ENCODE measurements at regions not wholly inside any gene's neighbourhood (a gene's known extent, or its start where the extent isn't known, plus 50 kb on each side); places are given as distances from the start of the nearest gene placed in this dataset.

DNA sequence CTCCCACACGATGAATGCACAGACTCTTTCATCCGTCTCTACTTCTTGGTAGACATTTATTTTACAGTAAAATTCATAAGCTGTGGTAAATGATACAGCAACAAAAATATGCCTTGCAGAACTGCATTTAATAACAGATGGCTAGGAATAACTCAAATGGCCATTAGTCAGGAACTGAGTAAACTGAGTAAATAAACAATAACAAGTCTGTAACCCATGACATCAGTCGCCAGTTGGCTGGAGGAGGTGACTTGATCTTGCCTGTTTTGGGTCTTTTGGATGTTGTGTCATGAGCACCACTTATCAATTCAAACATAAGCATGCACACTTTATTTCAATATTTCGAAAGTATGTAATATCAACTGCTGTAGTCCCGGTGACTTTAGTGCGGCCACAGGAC is 632.6 kb upstream of the ARGLU1 start:
- TF ChIP-seq YY1 (tag by site-specific recombination; IDR thresholded peaks at IDR 0.05) (no peak), ZNF423 (tag by site-specific recombination; IDR thresholded peaks at IDR 0.05) (no peak), ZBTB20 (tag by site-specific recombination; IDR thresholded peaks at IDR 0.05) (no peak), PRDM10 (tag by site-specific recombination; IDR thresholded peaks at IDR 0.05) (no peak), ZNF549 (tag by site-specific recombination; IDR thresholded peaks at IDR 0.05) (no peak), ZFP37 (tag by site-specific recombination; IDR thresholded peaks at IDR 0.05) (no peak), ZNF114 (tag by site-specific recombination; IDR thresholded peaks at IDR 0.05) (no peak), ATF2 (tag by site-specific recombination; IDR thresholded peaks at IDR 0.05; ENCODE audit: low read depth) (no peak), ZIC2 (tag by site-specific recombination; IDR thresholded peaks at IDR 0.05) (no peak), ZBTB8A (tag by site-specific recombination; IDR thresholded peaks at IDR 0.05) (no peak)
- TF ChIP-seq, protein P1, sequence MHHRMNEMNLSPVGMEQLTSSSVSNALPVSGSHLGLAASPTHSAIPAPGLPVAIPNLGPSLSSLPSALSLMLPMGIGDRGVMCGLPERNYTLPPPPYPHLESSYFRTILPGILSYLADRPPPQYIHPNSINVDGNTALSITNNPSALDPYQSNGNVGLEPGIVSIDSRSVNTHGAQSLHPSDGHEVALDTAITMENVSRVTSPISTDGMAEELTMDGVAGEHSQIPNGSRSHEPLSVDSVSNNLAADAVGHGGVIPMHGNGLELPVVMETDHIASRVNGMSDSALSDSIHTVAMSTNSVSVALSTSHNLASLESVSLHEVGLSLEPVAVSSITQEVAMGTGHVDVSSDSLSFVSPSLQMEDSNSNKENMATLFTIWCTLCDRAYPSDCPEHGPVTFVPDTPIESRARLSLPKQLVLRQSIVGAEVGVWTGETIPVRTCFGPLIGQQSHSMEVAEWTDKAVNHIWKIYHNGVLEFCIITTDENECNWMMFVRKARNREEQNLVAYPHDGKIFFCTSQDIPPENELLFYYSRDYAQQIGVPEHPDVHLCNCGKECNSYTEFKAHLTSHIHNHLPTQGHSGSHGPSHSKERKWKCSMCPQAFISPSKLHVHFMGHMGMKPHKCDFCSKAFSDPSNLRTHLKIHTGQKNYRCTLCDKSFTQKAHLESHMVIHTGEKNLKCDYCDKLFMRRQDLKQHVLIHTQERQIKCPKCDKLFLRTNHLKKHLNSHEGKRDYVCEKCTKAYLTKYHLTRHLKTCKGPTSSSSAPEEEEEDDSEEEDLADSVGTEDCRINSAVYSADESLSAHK (tag by site-specific recombination; IDR thresholded peaks at IDR 0.05) = no peak
- TF ChIP-seq, protein P2, sequence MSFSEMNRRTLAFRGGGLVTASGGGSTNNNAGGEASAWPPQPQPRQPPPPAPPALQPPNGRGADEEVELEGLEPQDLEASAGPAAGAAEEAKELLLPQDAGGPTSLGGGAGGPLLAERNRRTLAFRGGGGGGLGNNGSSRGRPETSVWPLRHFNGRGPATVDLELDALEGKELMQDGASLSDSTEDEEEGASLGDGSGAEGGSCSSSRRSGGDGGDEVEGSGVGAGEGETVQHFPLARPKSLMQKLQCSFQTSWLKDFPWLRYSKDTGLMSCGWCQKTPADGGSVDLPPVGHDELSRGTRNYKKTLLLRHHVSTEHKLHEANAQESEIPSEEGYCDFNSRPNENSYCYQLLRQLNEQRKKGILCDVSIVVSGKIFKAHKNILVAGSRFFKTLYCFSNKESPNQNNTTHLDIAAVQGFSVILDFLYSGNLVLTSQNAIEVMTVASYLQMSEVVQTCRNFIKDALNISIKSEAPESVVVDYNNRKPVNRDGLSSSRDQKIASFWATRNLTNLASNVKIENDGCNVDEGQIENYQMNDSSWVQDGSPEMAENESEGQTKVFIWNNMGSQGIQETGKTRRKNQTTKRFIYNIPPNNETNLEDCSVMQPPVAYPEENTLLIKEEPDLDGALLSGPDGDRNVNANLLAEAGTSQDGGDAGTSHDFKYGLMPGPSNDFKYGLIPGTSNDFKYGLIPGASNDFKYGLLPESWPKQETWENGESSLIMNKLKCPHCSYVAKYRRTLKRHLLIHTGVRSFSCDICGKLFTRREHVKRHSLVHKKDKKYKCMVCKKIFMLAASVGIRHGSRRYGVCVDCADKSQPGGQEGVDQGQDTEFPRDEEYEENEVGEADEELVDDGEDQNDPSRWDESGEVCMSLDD (tag by site-specific recombination; IDR thresholded peaks at IDR 0.05) = no peak
- TF ChIP-seq, protein P3, sequence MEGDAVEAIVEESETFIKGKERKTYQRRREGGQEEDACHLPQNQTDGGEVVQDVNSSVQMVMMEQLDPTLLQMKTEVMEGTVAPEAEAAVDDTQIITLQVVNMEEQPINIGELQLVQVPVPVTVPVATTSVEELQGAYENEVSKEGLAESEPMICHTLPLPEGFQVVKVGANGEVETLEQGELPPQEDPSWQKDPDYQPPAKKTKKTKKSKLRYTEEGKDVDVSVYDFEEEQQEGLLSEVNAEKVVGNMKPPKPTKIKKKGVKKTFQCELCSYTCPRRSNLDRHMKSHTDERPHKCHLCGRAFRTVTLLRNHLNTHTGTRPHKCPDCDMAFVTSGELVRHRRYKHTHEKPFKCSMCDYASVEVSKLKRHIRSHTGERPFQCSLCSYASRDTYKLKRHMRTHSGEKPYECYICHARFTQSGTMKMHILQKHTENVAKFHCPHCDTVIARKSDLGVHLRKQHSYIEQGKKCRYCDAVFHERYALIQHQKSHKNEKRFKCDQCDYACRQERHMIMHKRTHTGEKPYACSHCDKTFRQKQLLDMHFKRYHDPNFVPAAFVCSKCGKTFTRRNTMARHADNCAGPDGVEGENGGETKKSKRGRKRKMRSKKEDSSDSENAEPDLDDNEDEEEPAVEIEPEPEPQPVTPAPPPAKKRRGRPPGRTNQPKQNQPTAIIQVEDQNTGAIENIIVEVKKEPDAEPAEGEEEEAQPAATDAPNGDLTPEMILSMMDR (tag by site-specific recombination; IDR thresholded peaks at IDR 0.05) = no peak
- TF ChIP-seq, protein P4, sequence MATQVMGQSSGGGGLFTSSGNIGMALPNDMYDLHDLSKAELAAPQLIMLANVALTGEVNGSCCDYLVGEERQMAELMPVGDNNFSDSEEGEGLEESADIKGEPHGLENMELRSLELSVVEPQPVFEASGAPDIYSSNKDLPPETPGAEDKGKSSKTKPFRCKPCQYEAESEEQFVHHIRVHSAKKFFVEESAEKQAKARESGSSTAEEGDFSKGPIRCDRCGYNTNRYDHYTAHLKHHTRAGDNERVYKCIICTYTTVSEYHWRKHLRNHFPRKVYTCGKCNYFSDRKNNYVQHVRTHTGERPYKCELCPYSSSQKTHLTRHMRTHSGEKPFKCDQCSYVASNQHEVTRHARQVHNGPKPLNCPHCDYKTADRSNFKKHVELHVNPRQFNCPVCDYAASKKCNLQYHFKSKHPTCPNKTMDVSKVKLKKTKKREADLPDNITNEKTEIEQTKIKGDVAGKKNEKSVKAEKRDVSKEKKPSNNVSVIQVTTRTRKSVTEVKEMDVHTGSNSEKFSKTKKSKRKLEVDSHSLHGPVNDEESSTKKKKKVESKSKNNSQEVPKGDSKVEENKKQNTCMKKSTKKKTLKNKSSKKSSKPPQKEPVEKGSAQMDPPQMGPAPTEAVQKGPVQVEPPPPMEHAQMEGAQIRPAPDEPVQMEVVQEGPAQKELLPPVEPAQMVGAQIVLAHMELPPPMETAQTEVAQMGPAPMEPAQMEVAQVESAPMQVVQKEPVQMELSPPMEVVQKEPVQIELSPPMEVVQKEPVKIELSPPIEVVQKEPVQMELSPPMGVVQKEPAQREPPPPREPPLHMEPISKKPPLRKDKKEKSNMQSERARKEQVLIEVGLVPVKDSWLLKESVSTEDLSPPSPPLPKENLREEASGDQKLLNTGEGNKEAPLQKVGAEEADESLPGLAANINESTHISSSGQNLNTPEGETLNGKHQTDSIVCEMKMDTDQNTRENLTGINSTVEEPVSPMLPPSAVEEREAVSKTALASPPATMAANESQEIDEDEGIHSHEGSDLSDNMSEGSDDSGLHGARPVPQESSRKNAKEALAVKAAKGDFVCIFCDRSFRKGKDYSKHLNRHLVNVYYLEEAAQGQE (tag by site-specific recombination; IDR thresholded peaks at IDR 0.05) = no peak
